ENCODE measurements at regions not wholly inside any gene's neighbourhood (a gene's known extent, or its start where the extent isn't known, plus 50 kb on each side); places are given as distances from the start of the nearest gene placed in this dataset.

GRCh38 chr5:93300309-93300923, 280.6 kb downstream of the NR2F1-AS1 start:
- H3K36me3 Mint-ChIP-seq = no peaks in the 10 kb centered on the region
- H3K4me3 ChIP-seq (ENCODE audit: low read length) = no peak overlapping the region
- no peaks in the 10 kb centered on the region for H3K36me3 ChIP-seq (ENCODE audit: control insufficient read depth, insufficient read depth, low read length)
- H3K27me3 Mint-ChIP-seq (ENCODE audit: low read depth in 2 of 2) = no peaks in the 10 kb centered on the region
- H3K4me1 ChIP-seq (ENCODE audit: control insufficient read depth, insufficient read depth, low read length) = no peaks in the 10 kb centered on the region
- DNase-seq = no peak
- no peaks in the 10 kb centered on the region for H3K9me3 ChIP-seq (ENCODE audit: control insufficient read depth, insufficient read depth, low read length)
- WGBS (ENCODE audit: insufficient coverage) = 72% methylated on average over 8 of the region's 8 CpGs
- no peaks in the 10 kb centered on the region for H3K4me1 Mint-ChIP-seq
- ATAC-seq = no peak
- H3K27me3 ChIP-seq (ENCODE audit: control insufficient read depth, insufficient read depth, low read length) = no peaks in the 10 kb centered on the region
- TF ChIP-seq, protein P1, sequence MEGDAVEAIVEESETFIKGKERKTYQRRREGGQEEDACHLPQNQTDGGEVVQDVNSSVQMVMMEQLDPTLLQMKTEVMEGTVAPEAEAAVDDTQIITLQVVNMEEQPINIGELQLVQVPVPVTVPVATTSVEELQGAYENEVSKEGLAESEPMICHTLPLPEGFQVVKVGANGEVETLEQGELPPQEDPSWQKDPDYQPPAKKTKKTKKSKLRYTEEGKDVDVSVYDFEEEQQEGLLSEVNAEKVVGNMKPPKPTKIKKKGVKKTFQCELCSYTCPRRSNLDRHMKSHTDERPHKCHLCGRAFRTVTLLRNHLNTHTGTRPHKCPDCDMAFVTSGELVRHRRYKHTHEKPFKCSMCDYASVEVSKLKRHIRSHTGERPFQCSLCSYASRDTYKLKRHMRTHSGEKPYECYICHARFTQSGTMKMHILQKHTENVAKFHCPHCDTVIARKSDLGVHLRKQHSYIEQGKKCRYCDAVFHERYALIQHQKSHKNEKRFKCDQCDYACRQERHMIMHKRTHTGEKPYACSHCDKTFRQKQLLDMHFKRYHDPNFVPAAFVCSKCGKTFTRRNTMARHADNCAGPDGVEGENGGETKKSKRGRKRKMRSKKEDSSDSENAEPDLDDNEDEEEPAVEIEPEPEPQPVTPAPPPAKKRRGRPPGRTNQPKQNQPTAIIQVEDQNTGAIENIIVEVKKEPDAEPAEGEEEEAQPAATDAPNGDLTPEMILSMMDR (IDR thresholded peaks at IDR 0.05) = no peak
- intact Hi-C loops (cut with micrococcal nuclease) = no loop called here
- H3K9me3 Mint-ChIP-seq = peaks cover 6% of the 10 kb centered on the region in 2 donors
- H3K4me3 Mint-ChIP-seq = no peak overlapping the region
- H3K27ac ChIP-seq (ENCODE audit: low read length) = no peak overlapping the region
- no peak overlapping the region for H3K27ac Mint-ChIP-seq

DNA sequence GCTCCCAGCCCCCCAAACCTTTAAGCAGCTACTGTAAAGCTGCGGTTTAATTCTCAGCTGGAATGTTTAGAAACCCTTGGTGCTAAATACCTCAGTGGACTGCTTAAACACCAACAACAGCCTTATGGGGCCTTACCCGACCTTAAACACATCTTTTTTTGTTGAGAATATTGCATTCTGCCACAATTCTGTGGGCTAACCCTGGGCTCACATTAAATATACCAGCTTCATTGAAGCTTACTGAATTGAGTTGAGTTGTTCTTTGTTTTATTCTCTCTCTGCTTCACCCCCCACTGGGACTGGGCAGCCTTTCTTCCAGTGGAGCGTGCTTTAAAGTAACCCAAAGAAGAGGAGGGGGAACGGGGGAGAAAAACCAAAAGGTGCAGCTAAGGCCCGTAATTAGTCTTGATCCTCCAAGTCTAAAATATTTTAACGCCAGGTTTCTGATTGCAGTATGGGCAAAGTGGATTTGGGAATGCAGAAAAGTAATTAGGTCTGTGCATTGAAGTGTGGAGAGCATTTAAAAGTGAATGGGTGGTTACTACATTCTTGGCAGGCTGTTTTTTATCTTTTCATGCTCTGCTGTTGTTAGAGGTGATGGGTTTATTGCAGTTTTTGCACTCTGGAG, 281.2 kb downstream of the NR2F1-AS1 start:
- intact Hi-C loops (cut with micrococcal nuclease) = no loop called here
- H3K4me1 Mint-ChIP-seq = no peaks in the 10 kb centered on the region
- TF ChIP-seq, protein P1 (IDR thresholded peaks at IDR 0.05) = no peak
- Histone ChIP-seq H3K9me3 (ENCODE audit: control insufficient read depth, insufficient read depth, low read length) (no peaks in the 10 kb centered on the region), H3K36me3 (ENCODE audit: control insufficient read depth, insufficient read depth, low read length) (no peaks in the 10 kb centered on the region), H3K27me3 (ENCODE audit: control insufficient read depth, insufficient read depth, low read length) (no peaks in the 10 kb centered on the region), H3K4me1 (ENCODE audit: control insufficient read depth, insufficient read depth, low read length) (no peaks in the 10 kb centered on the region), H3K4me3 (ENCODE audit: low read length) (no peak overlapping the region), H3K27ac (ENCODE audit: low read length) (no peak overlapping the region)
- no peaks in the 10 kb centered on the region for H3K27me3 Mint-ChIP-seq (ENCODE audit: low read depth in 2 of 2)
- no peak overlapping the region for H3K4me3 Mint-ChIP-seq
- no peak for DNase-seq
- H3K27ac Mint-ChIP-seq = no peak overlapping the region
- ATAC-seq = no peak
- H3K9me3 Mint-ChIP-seq = peaks cover 6 to 7% of the 10 kb centered on the region in 2 donors
- no peaks in the 10 kb centered on the region for H3K36me3 Mint-ChIP-seq
- WGBS (ENCODE audit: insufficient coverage) = 70% methylated on average over 6 of the region's 6 CpGs

DNA sequence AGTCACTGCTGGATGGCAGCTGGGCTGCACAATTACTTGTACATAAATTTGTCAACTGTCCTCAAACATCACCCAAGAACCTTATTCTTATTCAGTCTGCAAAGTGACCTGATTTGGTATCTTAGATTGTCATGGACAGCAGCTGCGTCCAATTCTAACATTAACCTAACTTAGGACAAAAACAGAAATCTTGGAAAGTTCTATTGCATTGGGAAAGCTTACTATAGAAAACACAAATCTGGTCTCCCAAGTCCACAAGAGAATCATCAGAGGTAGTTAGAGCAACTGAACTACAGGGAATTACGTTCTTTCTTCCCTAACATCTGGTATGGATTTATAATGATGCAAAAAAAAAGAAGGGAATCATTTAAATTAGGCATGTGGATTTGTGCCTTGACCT, 283.9 kb downstream of the NR2F1-AS1 start:
- ATAC-seq = no peak
- WGBS (ENCODE audit: insufficient coverage) = 67% methylated on average over 1 of the region's 2 CpGs
- peaks cover 6% of the 10 kb centered on the region in 2 donors for H3K9me3 Mint-ChIP-seq
- DNase-seq = no peak
- no peak overlapping the region for H3K27ac Mint-ChIP-seq
- intact Hi-C loops (cut with micrococcal nuclease) = no loop called here
- H3K27me3 Mint-ChIP-seq (ENCODE audit: low read depth in 2 of 2) = no peaks in the 10 kb centered on the region
- TF ChIP-seq, protein P1 (IDR thresholded peaks at IDR 0.05) = no peak
- Histone ChIP-seq H3K36me3 (ENCODE audit: control insufficient read depth, insufficient read depth, low read length) (no peaks in the 10 kb centered on the region), H3K9me3 (ENCODE audit: control insufficient read depth, insufficient read depth, low read length) (no peaks in the 10 kb centered on the region), H3K27me3 (ENCODE audit: control insufficient read depth, insufficient read depth, low read length) (no peaks in the 10 kb centered on the region), H3K4me1 (ENCODE audit: control insufficient read depth, insufficient read depth, low read length) (no peaks in the 10 kb centered on the region), H3K27ac (ENCODE audit: low read length) (no peak overlapping the region), H3K4me3 (ENCODE audit: low read length) (no peak overlapping the region)
- H3K4me3 Mint-ChIP-seq = no peak overlapping the region
- H3K36me3 Mint-ChIP-seq = no peaks in the 10 kb centered on the region
- H3K4me1 Mint-ChIP-seq = no peaks in the 10 kb centered on the region

DNA sequence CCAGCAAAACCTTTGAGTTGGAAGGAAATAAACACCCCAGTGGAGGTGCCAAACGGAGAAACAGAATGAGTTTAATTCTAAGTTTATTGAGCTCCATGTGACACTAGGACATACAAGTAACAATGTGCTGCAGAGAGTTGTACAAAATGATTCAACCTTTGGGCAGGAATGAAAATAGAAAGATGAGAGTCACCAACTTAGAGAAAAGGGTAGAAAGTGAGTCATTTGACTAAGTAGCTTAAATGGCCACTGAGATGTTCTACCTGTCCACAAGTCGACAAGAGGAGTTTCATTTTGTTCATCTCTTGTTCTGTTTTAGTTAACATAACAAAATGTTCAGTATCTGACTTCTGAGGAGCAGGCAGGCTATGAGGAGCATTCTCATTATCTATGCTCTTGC, 284.7 kb downstream of the NR2F1-AS1 start:
- Mint-ChIP-seq H3K27ac (no peak overlapping the region), H3K27me3 (ENCODE audit: low read depth in 2 of 2) (no peaks in the 10 kb centered on the region), H3K4me3 (no peak overlapping the region), H3K4me1 (no peaks in the 10 kb centered on the region), H3K36me3 (no peaks in the 10 kb centered on the region), H3K9me3 (peaks cover 9 to 10% of the 10 kb centered on the region in 2 donors)
- Histone ChIP-seq H3K36me3 (ENCODE audit: control insufficient read depth, insufficient read depth, low read length) (no peaks in the 10 kb centered on the region), H3K27me3 (ENCODE audit: control insufficient read depth, insufficient read depth, low read length) (no peaks in the 10 kb centered on the region), H3K4me1 (ENCODE audit: control insufficient read depth, insufficient read depth, low read length) (no peaks in the 10 kb centered on the region), H3K9me3 (ENCODE audit: control insufficient read depth, insufficient read depth, low read length) (peaks cover 2% of the 10 kb centered on the region), H3K27ac (ENCODE audit: low read length) (no peak overlapping the region), H3K4me3 (ENCODE audit: low read length) (no peak overlapping the region)
- DNase-seq = no peak
- intact Hi-C loops (cut with micrococcal nuclease) = no loop called here
- TF ChIP-seq, protein P1 (IDR thresholded peaks at IDR 0.05) = no peak
- no peak for ATAC-seq
- 70% methylated on average over 2 of the region's 2 CpGs for WGBS (ENCODE audit: insufficient coverage)
